SK-MEL-5 (cell line): ENCODE measurements at regions not wholly inside any gene's neighbourhood (a gene's known extent, or its start where the extent isn't known, plus 50 kb on each side); places are given as distances from the start of the nearest gene placed in this dataset.

Experiments used
- DNase-seq: peaks from one replicate; pipeline ENCODE4 v3.0.0-alpha.2; 2016; ENCODE audit warnings: low read depth, low spot score
- in situ Hi-C: cut with HindIII; loops from 2 replicates; pipeline ENCODE4 v1.10.0; 2016; ENCODE audit warnings: low sequenced_read_pairs, high pct_unique_total_duplicates, low pct_unique_long_range_greater_than_20kb

DNA sequence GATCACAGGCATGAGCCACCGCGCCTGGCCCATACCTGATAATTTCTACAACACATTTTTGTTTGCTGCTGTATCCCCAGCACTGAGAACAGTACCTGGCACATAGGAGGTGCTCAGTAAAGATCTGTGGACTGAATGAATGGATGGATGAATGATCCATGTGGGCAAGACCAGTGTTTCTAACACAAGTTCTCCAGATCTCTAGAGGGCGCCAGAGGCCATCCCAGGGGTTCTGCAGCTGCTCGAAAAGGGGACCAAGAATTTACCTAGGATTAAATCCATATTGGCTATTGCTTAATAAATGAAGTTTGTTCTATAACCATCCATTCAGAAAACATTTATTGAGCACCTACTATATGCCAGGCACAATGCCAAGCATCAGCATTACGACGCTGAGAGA, 167.7 kb downstream of the ACTL8 start:
- in situ Hi-C loops: no loop called here

DNA sequence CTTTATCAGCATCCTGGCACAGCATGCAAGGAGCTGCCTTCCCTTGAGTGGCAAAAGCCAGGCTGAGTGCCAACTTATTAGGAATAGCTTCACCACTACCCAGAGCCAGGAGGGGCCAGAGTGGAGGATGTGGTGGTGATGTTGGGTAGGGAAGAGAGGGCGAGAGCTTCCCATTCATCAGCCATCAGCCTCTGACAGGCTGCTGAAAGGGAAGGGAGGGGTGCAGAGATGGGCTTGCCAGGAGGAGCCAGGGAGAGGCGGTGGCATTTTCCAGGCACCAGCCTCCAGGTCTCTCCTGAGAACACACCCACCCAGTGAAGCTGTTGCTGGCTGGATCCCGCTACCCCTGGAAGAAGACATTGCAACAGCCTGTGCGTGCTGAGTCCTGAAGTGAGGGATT, 168.5 kb downstream of the ACTL8 start:
- DNase-seq: no peak
- in situ Hi-C loops: no loop called here

More for the DNA sequence above, 167.7 kb downstream of the ACTL8 start:
- DNase-seq: peak; percentile 63

GRCh38 chr1:17924578-17924977, 169.4 kb downstream of the ACTL8 start:
- DNase-seq: peak; percentile 33
- in situ Hi-C loops: no loop called here

GRCh38 chr1:17925290-17926237, 170.4 kb downstream of the ACTL8 start:
- in situ Hi-C loops: no loop called here

DNA sequence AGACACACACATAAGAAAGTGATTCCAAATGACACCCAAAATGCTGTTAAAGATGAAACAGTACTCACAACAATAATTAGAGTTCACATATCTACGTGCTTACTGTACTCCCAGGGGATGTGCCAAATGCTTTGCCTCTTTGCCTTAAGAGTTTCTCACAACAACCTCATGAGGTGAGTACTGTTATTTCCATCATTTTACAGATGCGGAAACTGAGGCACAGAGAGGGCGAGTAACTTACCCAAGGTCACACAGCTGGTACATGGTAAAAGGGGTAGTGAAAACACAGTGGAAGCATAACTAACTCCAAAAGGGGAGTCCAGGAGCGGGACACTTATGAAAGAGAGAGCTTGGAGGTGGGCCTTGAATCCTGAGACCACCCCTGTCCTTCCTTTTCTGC, 171.8 kb downstream of the ACTL8 start:
- DNase-seq: no peak
- in situ Hi-C loops: no loop called here

More at GRCh38 chr1:17925290-17926237, 170.4 kb downstream of the ACTL8 start:
- DNase-seq: no peak

- no peak for DNase-seq
- in situ Hi-C loops: no loop called here
Measured at GRCh38 chr1:17927952-17928351, 172.8 kb downstream of the ACTL8 start.

GRCh38 chr1:17929224-17929623, 174.1 kb downstream of the ACTL8 start:
- DNase-seq: no peak
- in situ Hi-C loops: no loop called here

DNA sequence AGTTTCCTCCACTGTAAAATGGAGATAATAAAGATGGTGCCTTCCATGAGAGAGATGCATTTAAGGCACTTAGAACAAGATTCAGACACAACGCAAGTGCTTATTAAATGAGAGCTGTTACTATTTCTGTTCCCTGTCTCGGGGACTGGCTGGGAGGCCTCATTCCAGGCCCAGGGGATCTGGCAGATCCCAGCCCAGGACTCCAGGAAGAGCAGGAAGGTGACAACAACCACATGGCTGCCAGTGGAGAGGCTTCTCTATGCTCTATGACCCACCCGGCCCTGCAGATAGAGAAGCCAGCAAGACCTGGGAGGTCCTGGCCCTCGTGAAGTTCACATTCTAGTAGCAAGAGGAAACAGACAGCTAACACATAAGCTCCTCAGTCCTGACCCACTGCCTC, 175.5 kb downstream of the ACTL8 start:
- in situ Hi-C loops: no loop called here
- DNase-seq: no peak

DNA sequence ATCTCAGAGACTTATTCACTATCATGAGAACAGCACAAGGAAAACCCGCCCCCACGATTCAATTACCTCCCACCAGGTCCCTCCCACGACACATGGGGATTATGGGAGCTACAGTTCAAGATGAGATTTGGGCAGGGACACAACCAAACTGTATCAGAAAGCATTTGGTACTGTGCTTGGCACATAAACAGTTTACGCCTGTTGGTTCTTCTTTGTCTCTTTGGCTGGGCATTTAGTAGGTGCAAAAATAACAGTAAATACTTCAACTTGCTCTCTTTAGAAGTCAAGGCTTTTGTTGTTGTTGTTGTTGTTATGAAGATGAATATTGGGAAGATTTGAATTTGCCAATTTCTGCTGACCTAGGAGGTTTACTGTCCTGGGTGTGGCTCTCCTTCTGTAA, 175.4 kb upstream of the IGSF21 start:
- DNase-seq: no peak
- in situ Hi-C loops: no loop called here

DNA sequence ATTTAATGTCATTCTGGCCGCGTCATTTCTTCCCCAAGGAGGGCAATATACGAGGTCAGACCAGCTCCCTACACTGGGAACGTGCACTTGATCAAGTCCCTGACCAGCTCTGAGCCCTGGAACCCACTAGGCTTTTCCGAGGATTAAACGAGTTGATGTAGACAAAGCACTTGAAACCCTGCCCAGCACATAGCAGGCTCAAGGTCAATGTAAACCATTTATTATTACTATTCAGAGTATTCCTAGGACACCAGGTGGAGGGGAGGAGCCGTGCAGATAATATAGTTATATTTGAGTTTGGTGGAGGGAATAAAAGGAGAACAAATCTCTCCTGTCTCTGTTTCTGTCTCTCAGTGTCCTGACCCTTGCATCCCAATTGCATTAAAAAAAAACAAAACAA, 174.1 kb upstream of the IGSF21 start:
- DNase-seq: no peak
- in situ Hi-C loops: no loop called here

DNA sequence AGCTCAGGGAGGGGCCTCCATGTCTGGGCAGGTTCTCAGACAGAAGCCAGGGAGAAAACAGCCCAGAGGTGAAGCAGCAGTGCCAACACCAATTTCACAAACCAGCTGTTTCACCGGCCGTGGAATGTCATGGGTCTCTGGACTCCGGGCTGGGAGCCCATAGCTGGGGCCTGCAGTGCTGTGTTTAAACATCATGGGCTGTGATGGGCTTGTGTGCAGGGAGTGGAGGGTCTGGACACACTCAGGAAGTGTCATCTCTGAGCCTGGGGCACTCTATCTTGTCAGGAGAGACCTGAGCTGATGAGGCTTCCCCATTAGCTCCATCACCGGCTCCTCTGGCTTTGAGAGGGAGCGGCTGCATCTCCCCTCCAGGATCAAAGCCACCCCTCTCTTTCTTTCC, 173.6 kb upstream of the IGSF21 start:
- DNase-seq: no peak
- in situ Hi-C loops: no loop called here

DNA sequence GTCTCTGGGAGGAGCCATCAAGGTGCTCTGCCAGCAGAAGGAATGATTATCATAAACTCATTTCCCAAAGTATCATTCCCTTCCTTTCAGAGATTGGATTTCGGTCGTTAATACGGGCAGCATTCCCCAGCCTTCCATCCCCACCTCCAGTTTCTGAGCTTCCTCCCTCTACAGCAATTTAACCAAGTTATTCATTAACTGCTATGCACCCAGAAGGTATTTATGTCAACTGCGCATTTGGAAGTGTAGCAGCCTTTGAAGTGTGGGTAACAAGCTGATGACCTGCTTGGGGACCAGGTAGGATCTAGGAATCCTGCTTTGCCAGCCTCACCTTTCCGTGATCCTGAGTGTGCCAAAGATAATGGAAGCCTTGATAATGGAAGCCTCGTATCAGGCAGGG, 172.4 kb upstream of the IGSF21 start:
- in situ Hi-C loops: no loop called here
- DNase-seq: no peak

GRCh38 chr1:17941431-17942189, 166.0 kb upstream of the IGSF21 start:
- no peak for DNase-seq
- in situ Hi-C loops: no loop called here

- DNase-seq: no peak
- in situ Hi-C loops: no loop called here
Measured at GRCh38 chr1:17943506-17943905, 164.1 kb upstream of the IGSF21 start.

- DNase-seq: peak; percentile 38
- in situ Hi-C loops: no loop called here
Measured at GRCh38 chr1:17944646-17945045, 163.0 kb upstream of the IGSF21 start.

GRCh38 chr1:17946434-17946833, 161.2 kb upstream of the IGSF21 start:
- in situ Hi-C loops: no loop called here
- no peak for DNase-seq

DNA sequence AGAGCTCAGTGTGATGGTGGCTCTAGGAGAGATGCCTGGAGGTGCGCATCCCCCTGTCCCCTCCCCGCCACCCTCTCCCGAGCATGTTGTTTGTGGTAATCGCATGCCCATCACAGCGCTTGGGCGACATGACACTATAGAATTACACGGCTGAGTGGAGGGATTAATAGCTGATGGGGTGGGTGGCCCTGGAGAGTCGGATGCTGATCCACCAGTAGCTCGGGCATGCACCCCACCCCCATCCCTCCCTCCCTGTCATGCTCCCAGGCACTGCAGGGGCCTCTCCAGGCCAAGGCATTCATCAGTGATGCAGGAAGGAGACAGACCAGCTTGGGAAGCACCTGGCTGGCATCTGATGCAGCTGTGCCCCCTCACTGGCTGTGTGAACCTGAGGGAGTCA, 159.0 kb upstream of the IGSF21 start:
- DNase-seq: no peak
- in situ Hi-C loops: no loop called here

DNA sequence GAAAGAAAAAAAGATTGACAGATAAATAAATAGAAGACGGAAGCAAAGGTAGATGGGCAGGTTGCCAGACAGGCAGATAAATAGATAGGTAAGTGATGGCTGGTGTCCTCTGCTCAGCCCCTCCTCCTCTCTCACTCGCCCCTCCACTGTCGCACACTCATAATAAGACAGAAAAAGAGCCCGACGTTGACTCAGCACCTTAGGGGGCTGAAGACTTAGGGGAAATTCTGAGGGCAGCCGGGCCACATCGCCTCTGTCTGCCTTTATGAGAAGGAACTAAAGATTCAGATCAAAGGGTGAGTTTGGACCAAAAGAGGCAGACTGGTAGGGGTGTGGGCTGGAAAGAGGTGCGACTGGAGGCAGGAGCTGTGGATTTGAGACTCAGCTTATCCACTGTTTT, 158.1 kb upstream of the IGSF21 start:
- in situ Hi-C loops: no loop called here

GRCh38 chr1:17950728-17951127, 156.9 kb upstream of the IGSF21 start:
- DNase-seq: peak; percentile 7
- in situ Hi-C loops: no loop called here

More for the DNA sequence above, 158.1 kb upstream of the IGSF21 start:
- DNase-seq: no peak
